Astrocyte (in vitro differentiated cells and primary cell): ENCODE measurements at regions not wholly inside any gene's neighbourhood (a gene's known extent, or its start where the extent isn't known, plus 50 kb on each side); places are given as distances from the start of the nearest gene placed in this dataset.

ENCODE experiments used
- EZH2 ChIP-seq: IDR thresholded peaks from 2 replicates; pipeline ENCODE4 v1.6.1; 2012; ENCODE audit warnings: mild to moderate bottlenecking, low read length, inconsistent platforms; ENCODE audit not compliant: insufficient read depth
- TF ChIP-seq, protein P1 (sequence below): IDR thresholded peaks from 2 replicates; pipeline ENCODE4 v1.5.1; 2011; ENCODE audit warnings: low read depth, mild to moderate bottlenecking, inconsistent platforms, low read length, moderate library complexity; ENCODE audit not compliant: insufficient read depth

DNA sequence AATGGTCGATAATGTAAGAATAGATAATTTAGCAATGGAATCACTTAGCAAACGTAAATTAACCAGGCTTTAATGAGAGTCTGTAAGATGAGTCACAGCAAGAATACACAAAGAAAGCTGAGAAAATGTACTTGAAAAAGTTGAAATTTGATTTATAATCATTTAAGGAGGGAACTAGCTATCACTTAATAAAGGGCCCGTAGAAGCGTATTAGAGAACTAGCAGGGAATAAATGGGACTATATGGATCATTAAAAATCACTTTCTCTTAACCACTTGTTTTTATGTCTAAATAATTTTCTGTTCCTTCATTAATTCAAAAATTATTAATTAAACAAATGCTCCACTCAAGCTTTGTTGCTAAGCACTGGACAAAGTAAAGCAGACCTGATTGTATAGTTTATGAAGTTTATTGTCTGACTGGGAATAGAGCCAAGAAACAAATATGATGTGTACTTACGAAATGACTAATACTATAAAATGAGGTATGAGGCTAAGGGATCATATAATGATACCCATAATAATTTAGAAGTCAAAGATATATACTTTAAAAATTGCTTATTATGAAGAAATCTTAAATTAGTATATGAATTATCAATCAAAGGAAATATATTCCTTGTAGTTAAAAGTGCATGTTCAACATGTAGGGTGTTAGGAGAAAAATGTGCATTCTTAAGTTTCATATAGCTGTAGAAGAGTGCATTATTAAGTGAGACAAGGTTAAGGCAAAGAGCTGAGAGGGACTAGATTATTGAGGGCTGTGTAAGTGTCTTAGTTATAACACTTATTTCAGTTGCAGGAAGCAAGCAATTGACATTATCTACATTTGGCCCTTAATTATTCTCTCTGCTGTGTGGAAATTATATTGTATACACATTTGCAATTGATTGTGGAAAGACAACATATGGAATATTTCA is 196.8 kb downstream of the PRDM9 start:
- TF ChIP-seq, protein P1, sequence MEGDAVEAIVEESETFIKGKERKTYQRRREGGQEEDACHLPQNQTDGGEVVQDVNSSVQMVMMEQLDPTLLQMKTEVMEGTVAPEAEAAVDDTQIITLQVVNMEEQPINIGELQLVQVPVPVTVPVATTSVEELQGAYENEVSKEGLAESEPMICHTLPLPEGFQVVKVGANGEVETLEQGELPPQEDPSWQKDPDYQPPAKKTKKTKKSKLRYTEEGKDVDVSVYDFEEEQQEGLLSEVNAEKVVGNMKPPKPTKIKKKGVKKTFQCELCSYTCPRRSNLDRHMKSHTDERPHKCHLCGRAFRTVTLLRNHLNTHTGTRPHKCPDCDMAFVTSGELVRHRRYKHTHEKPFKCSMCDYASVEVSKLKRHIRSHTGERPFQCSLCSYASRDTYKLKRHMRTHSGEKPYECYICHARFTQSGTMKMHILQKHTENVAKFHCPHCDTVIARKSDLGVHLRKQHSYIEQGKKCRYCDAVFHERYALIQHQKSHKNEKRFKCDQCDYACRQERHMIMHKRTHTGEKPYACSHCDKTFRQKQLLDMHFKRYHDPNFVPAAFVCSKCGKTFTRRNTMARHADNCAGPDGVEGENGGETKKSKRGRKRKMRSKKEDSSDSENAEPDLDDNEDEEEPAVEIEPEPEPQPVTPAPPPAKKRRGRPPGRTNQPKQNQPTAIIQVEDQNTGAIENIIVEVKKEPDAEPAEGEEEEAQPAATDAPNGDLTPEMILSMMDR, result no peak
- TF ChIP-seq EZH2, result no peak
